D721Med (cell line): ENCODE measurements at regions not wholly inside any gene's neighbourhood (a gene's known extent, or its start where the extent isn't known, plus 50 kb on each side); places are given as distances from the start of the nearest gene placed in this dataset.
"Not testable (repeated sequence)": the region's sequence is repeated elsewhere in the genome, so short reads cannot be mapped to it uniquely, and the experiment has no call there.

Source experiments
- DNase-seq: peaks from one replicate; pipeline ENCODE4 v3.0.0; 2011; ENCODE audit warnings: low spot score; ENCODE audit not compliant: insufficient read length
- FAIRE-seq: peaks from 2 replicates; lab custom pipeline; 2011; peaks lifted over from hg19 to GRCh38; lab: Jason Lieb, UNC
- CTCF ChIP-seq: IDR thresholded peaks from 2 replicates; pipeline ENCODE4 v1.5.1; 2012; ENCODE audit warnings: mild to moderate bottlenecking, control low read depth; ENCODE audit not compliant: insufficient read depth; ENCODE audit errors: missing control alignments

GRCh38 chr4:98828801-98829200, 100.1 kb downstream of the EIF4E start:
- DNase-seq (no peak), FAIRE-seq (no peak)
- peak; percentile 32 for TF ChIP-seq CTCF

- no peak for TF ChIP-seq CTCF
- DNase-seq (no peak), FAIRE-seq (no peak)
Observed at GRCh38 chr4:98827661-98828060, 101.3 kb downstream of the EIF4E start.

- no peak for TF ChIP-seq CTCF
- FAIRE-seq (no peak), DNase-seq (no peak)
Observed at GRCh38 chr4:98822144-98822543, 106.8 kb downstream of the EIF4E start.

- FAIRE-seq = not testable (repeated sequence)
Observed at GRCh38 chr4:98818116-98818515, 110.8 kb downstream of the EIF4E start.

GRCh38 chr4:98816816-98817215, 112.1 kb downstream of the EIF4E start:
- FAIRE-seq = no peak
- no peak for DNase-seq
- TF ChIP-seq CTCF = no peak

More at GRCh38 chr4:98818116-98818515, 110.8 kb downstream of the EIF4E start:
- not testable (repeated sequence) for DNase-seq

GRCh38 chr4:98816386-98816785, 112.5 kb downstream of the EIF4E start:
- no peak for TF ChIP-seq CTCF
- FAIRE-seq (no peak), DNase-seq (no peak)

- DNase-seq (no peak), FAIRE-seq (no peak)
- no peak for TF ChIP-seq CTCF
Observed at GRCh38 chr4:98804403-98804802, 124.5 kb downstream of the EIF4E start.

GRCh38 chr4:98803251-98803650, 125.7 kb downstream of the EIF4E start:
- no peak for TF ChIP-seq CTCF
- no peak for FAIRE-seq
- no peak for DNase-seq
